H1 (cell line): ENCODE measurements at regions not wholly inside any gene's neighbourhood (a gene's known extent, or its start where the extent isn't known, plus 50 kb on each side); places are given as distances from the start of the nearest gene placed in this dataset.

Experiments
- GABPA ChIP-seq: IDR thresholded peaks from 2 replicates; pipeline ENCODE4 v1.6.1; 2011; ENCODE audit warnings: mild to moderate bottlenecking, low read length, moderate library complexity, borderline replicate concordance; ENCODE audit not compliant: insufficient read depth
- MAFK ChIP-seq: IDR thresholded peaks from 2 replicates; pipeline ENCODE4 v1.6.1; 2012; ENCODE audit warnings: low read depth, mild to moderate bottlenecking, improper control_type of control experiment, low read length
- RXRA ChIP-seq: IDR thresholded peaks from 2 replicates; pipeline ENCODE4 v1.6.1; 2011; ENCODE audit warnings: low read depth, mild to moderate bottlenecking, low read length, moderate library complexity; ENCODE audit not compliant: insufficient read depth
- SP1 ChIP-seq: IDR thresholded peaks from 2 replicates; pipeline ENCODE4 v1.6.1; 2011; ENCODE audit warnings: low read depth, low read length
- TF ChIP-seq, protein P1 (sequence below): fragments of 300-600 bp; sonication (generic); IDR thresholded peaks from 2 replicates; pipeline ENCODE4 v1.7.1; 2012; ENCODE audit warnings: low read length, moderate library complexity, mild to moderate bottlenecking, inconsistent platforms; ENCODE audit not compliant: insufficient replicate concordance
- TF ChIP-seq, protein P2 (sequence below): IDR thresholded peaks from 2 replicates; pipeline ENCODE4 v1.6.1; 2011; ENCODE audit warnings: low read length, improper control_type of control experiment

DNA sequence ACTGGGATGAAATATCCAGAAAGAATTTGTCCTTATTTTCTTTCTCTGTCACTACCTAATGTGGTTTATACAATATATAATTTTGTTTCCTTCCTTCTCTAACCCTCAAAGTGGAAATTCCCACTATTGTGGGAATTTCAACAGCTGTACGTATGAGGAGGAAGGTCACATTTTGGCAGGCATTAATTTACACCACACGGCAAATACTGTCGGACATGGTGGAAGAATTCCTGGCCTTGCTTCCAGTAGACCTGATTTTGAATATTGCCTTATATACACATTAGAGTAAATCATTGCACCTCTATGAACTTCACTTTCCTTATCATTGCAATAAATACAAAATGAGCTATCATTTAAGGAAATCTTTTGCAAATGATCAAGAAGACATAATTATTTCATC is 358.1 kb upstream of the ETAA1 start (continued):
- TF ChIP-seq, protein P1, sequence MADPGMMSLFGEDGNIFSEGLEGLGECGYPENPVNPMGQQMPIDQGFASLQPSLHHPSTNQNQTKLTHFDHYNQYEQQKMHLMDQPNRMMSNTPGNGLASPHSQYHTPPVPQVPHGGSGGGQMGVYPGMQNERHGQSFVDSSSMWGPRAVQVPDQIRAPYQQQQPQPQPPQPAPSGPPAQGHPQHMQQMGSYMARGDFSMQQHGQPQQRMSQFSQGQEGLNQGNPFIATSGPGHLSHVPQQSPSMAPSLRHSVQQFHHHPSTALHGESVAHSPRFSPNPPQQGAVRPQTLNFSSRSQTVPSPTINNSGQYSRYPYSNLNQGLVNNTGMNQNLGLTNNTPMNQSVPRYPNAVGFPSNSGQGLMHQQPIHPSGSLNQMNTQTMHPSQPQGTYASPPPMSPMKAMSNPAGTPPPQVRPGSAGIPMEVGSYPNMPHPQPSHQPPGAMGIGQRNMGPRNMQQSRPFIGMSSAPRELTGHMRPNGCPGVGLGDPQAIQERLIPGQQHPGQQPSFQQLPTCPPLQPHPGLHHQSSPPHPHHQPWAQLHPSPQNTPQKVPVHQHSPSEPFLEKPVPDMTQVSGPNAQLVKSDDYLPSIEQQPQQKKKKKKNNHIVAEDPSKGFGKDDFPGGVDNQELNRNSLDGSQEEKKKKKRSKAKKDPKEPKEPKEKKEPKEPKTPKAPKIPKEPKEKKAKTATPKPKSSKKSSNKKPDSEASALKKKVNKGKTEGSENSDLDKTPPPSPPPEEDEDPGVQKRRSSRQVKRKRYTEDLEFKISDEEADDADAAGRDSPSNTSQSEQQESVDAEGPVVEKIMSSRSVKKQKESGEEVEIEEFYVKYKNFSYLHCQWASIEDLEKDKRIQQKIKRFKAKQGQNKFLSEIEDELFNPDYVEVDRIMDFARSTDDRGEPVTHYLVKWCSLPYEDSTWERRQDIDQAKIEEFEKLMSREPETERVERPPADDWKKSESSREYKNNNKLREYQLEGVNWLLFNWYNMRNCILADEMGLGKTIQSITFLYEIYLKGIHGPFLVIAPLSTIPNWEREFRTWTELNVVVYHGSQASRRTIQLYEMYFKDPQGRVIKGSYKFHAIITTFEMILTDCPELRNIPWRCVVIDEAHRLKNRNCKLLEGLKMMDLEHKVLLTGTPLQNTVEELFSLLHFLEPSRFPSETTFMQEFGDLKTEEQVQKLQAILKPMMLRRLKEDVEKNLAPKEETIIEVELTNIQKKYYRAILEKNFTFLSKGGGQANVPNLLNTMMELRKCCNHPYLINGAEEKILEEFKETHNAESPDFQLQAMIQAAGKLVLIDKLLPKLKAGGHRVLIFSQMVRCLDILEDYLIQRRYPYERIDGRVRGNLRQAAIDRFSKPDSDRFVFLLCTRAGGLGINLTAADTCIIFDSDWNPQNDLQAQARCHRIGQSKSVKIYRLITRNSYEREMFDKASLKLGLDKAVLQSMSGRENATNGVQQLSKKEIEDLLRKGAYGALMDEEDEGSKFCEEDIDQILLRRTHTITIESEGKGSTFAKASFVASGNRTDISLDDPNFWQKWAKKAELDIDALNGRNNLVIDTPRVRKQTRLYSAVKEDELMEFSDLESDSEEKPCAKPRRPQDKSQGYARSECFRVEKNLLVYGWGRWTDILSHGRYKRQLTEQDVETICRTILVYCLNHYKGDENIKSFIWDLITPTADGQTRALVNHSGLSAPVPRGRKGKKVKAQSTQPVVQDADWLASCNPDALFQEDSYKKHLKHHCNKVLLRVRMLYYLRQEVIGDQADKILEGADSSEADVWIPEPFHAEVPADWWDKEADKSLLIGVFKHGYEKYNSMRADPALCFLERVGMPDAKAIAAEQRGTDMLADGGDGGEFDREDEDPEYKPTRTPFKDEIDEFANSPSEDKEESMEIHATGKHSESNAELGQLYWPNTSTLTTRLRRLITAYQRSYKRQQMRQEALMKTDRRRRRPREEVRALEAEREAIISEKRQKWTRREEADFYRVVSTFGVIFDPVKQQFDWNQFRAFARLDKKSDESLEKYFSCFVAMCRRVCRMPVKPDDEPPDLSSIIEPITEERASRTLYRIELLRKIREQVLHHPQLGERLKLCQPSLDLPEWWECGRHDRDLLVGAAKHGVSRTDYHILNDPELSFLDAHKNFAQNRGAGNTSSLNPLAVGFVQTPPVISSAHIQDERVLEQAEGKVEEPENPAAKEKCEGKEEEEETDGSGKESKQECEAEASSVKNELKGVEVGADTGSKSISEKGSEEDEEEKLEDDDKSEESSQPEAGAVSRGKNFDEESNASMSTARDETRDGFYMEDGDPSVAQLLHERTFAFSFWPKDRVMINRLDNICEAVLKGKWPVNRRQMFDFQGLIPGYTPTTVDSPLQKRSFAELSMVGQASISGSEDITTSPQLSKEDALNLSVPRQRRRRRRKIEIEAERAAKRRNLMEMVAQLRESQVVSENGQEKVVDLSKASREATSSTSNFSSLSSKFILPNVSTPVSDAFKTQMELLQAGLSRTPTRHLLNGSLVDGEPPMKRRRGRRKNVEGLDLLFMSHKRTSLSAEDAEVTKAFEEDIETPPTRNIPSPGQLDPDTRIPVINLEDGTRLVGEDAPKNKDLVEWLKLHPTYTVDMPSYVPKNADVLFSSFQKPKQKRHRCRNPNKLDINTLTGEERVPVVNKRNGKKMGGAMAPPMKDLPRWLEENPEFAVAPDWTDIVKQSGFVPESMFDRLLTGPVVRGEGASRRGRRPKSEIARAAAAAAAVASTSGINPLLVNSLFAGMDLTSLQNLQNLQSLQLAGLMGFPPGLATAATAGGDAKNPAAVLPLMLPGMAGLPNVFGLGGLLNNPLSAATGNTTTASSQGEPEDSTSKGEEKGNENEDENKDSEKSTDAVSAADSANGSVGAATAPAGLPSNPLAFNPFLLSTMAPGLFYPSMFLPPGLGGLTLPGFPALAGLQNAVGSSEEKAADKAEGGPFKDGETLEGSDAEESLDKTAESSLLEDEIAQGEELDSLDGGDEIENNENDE = no peak
- TF ChIP-seq, protein P2, sequence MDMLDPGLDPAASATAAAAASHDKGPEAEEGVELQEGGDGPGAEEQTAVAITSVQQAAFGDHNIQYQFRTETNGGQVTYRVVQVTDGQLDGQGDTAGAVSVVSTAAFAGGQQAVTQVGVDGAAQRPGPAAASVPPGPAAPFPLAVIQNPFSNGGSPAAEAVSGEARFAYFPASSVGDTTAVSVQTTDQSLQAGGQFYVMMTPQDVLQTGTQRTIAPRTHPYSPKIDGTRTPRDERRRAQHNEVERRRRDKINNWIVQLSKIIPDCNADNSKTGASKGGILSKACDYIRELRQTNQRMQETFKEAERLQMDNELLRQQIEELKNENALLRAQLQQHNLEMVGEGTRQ = no peak
- no peak for TF ChIP-seq GABPA
- no peak for TF ChIP-seq SP1
- TF ChIP-seq RXRA = no peak
- TF ChIP-seq MAFK = no peak
